HepG2 (cell line): ENCODE measurements at regions not wholly inside any gene's neighbourhood (a gene's known extent, or its start where the extent isn't known, plus 50 kb on each side); places are given as distances from the start of the nearest gene placed in this dataset.

Source experiments
- GATAD2A ChIP-seq: IDR thresholded peaks from 2 replicates; pipeline ENCODE4 v1.6.1; 2016
- HNRNPK ChIP-seq: fragments of 200-400 bp; formaldehyde crosslinking; IDR thresholded peaks from 2 replicates; pipeline ENCODE4 v1.6.1; 2018; ENCODE audit warnings: low read length, low read depth, moderate library complexity, mild to moderate bottlenecking; ENCODE audit not compliant: poor library complexity, severe bottlenecking
- KLF6 ChIP-seq: IDR thresholded peaks from 2 replicates; pipeline ENCODE4 v1.8.0; 2016; ENCODE audit warnings: missing biosample characterization, missing genetic modification reagents
- NKX3-1 ChIP-seq: sonication (generic); formaldehyde crosslinking; IDR thresholded peaks from 2 replicates; pipeline ENCODE4 v1.5.0; 2020; ENCODE audit warnings: missing genetic modification reagents
- TARDBP ChIP-seq: sonication (generic); formaldehyde crosslinking; IDR thresholded peaks from 2 replicates; pipeline ENCODE4 v1.8.0; 2022; ENCODE audit warnings: mild to moderate bottlenecking, missing genetic modification reagents
- ZNF354B ChIP-seq: sonication (generic); formaldehyde crosslinking; IDR thresholded peaks from 2 replicates; pipeline ENCODE4 v1.8.0; 2022; ENCODE audit warnings: mild to moderate bottlenecking, missing genetic modification reagents
- ZNF607 ChIP-seq: sonication (generic); formaldehyde crosslinking; IDR thresholded peaks from 2 replicates; pipeline ENCODE4 v1.5.1; 2020; ENCODE audit warnings: missing genetic modification reagents, mild to moderate bottlenecking, borderline replicate concordance
- TF ChIP-seq, protein P1 (sequence below): sonication (generic); formaldehyde crosslinking; IDR thresholded peaks from 2 replicates; pipeline ENCODE4 v1.8.1; 2023; ENCODE audit warnings: missing genetic modification reagents, mild to moderate bottlenecking, borderline replicate concordance
- TF ChIP-seq, protein P2 (sequence below): sonication (generic); formaldehyde crosslinking; IDR thresholded peaks from 2 replicates; pipeline ENCODE4 v1.5.0; 2020; ENCODE audit warnings: mild to moderate bottlenecking, missing genetic modification reagents, moderate library complexity
- TF ChIP-seq, protein P3 (sequence below): sonication (generic); formaldehyde crosslinking; IDR thresholded peaks from 2 replicates; pipeline ENCODE4 v1.4.0; 2020; ENCODE audit warnings: missing genetic modification reagents

DNA sequence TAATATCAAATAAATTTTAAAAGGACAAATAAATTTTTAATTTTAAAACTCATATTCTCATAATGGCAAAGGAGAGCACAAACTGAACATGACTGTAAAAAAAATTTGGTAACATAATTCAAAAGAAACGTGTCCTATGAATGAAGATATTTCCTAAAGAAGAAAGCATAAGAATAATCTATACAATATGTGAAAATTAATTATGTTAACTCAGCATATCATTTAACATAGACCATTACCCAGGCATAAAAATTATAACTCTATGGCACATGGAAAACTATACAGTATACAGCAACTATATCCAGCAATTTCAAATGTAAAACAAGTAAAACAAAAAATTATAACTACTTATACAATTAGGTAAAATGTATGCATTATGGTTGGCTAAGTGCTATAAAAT, 288.1 kb downstream of the SUCLG1 start:
- no peak for TF ChIP-seq HNRNPK
- TF ChIP-seq KLF6 (CRISPR knock-in tag): no peak
- TF ChIP-seq GATAD2A (CRISPR knock-in tag): no peak
- TF ChIP-seq, protein P1, sequence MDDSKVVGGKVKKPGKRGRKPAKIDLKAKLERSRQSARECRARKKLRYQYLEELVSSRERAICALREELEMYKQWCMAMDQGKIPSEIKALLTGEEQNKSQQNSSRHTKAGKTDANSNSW (CRISPR knock-in tag): no peak
- no peak for TF ChIP-seq TARDBP
- no peak for TF ChIP-seq NKX3-1 (CRISPR knock-in tag)
- TF ChIP-seq, protein P2, sequence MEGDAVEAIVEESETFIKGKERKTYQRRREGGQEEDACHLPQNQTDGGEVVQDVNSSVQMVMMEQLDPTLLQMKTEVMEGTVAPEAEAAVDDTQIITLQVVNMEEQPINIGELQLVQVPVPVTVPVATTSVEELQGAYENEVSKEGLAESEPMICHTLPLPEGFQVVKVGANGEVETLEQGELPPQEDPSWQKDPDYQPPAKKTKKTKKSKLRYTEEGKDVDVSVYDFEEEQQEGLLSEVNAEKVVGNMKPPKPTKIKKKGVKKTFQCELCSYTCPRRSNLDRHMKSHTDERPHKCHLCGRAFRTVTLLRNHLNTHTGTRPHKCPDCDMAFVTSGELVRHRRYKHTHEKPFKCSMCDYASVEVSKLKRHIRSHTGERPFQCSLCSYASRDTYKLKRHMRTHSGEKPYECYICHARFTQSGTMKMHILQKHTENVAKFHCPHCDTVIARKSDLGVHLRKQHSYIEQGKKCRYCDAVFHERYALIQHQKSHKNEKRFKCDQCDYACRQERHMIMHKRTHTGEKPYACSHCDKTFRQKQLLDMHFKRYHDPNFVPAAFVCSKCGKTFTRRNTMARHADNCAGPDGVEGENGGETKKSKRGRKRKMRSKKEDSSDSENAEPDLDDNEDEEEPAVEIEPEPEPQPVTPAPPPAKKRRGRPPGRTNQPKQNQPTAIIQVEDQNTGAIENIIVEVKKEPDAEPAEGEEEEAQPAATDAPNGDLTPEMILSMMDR (CRISPR knock-in tag): no peak
- TF ChIP-seq ZNF607: no peak
- TF ChIP-seq, protein P3, sequence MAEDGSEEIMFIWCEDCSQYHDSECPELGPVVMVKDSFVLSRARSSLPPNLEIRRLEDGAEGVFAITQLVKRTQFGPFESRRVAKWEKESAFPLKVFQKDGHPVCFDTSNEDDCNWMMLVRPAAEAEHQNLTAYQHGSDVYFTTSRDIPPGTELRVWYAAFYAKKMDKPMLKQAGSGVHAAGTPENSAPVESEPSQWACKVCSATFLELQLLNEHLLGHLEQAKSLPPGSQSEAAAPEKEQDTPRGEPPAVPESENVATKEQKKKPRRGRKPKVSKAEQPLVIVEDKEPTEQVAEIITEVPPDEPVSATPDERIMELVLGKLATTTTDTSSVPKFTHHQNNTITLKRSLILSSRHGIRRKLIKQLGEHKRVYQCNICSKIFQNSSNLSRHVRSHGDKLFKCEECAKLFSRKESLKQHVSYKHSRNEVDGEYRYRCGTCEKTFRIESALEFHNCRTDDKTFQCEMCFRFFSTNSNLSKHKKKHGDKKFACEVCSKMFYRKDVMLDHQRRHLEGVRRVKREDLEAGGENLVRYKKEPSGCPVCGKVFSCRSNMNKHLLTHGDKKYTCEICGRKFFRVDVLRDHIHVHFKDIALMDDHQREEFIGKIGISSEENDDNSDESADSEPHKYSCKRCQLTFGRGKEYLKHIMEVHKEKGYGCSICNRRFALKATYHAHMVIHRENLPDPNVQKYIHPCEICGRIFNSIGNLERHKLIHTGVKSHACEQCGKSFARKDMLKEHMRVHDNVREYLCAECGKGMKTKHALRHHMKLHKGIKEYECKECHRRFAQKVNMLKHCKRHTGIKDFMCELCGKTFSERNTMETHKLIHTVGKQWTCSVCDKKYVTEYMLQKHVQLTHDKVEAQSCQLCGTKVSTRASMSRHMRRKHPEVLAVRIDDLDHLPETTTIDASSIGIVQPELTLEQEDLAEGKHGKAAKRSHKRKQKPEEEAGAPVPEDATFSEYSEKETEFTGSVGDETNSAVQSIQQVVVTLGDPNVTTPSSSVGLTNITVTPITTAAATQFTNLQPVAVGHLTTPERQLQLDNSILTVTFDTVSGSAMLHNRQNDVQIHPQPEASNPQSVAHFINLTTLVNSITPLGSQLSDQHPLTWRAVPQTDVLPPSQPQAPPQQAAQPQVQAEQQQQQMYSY: no peak
- no peak for TF ChIP-seq ZNF354B (CRISPR knock-in tag)
